ENCODE measurements at regions not wholly inside any gene's neighbourhood (a gene's known extent, or its start where the extent isn't known, plus 50 kb on each side); places are given as distances from the start of the nearest gene placed in this dataset.
"Not testable (repeated sequence)": the region's sequence is repeated elsewhere in the genome, so short reads cannot be mapped to it uniquely, and the experiment has no call there.

- not testable (repeated sequence) for TF ChIP-seq CTCF, POLR2A (IDR thresholded peaks at IDR 0.05)
Measured at GRCh38 chr1:45268310-45268709, 58.4 kb upstream of the HPDL start.
